ENCODE measurements at regions not wholly inside any gene's neighbourhood (a gene's known extent, or its start where the extent isn't known, plus 50 kb on each side); places are given as distances from the start of the nearest gene placed in this dataset.
A peak's percentile ranks its signal among the peaks of the same experiment; 100 is the strongest.

- H3K36me3 ChIP-seq (ENCODE audit: insufficient read depth, low read length), result no peaks in the 10 kb centered on the region
- no peak for ATAC-seq (ENCODE audit: poor library complexity)
- intact Hi-C loops (cut with DNase I, micrococcal nuclease), result no loop called here
- H3K27me3 Mint-ChIP-seq, result peaks cover 31% of the 10 kb centered on the region
- no peak overlapping the region for H3K27ac Mint-ChIP-seq
- no peak overlapping the region for H3K4me3 ChIP-seq (ENCODE audit: low read length)
- no peaks in the 10 kb centered on the region for H3K4me1 Mint-ChIP-seq (ENCODE audit: low read depth)
- no peak for TF ChIP-seq CTCF (IDR thresholded peaks at IDR 0.05)
- no peak overlapping the region for H3K27ac ChIP-seq (ENCODE audit: low read depth in 1 of 2, low read length in 2 of 2)
- peaks cover 0 to 2% of the 10 kb centered on the region in 2 experiments for H3K27me3 ChIP-seq (ENCODE audit: control insufficient read depth in 1 of 2, insufficient read depth in 2 of 2, low read length in 2 of 2)
- CTCF ChIA-PET, result no interaction called here
- no peaks in the 10 kb centered on the region for H3K36me3 Mint-ChIP-seq (ENCODE audit: low read depth)
- peak in 1 of 14 experiments; percentile 2 for DNase-seq
- H3K9me3 Mint-ChIP-seq, result no peaks in the 10 kb centered on the region
- H3K9me3 ChIP-seq (ENCODE audit: control insufficient read depth in 1 of 2, insufficient read depth in 1 of 2, low read length in 2 of 2), result peaks cover 0 to 7% of the 10 kb centered on the region in 2 experiments
- H3K4me1 ChIP-seq (ENCODE audit: insufficient read depth, low read length), result no peaks in the 10 kb centered on the region
- POLR2A ChIA-PET, result no interaction called here
- no peak overlapping the region for H3K4me3 Mint-ChIP-seq
Observed at GRCh38 chr13:111467111-111467890, 146.9 kb downstream of the TEX29 start.

GRCh38 chr13:111468037-111468959 lies 147.9 kb downstream of the TEX29 start:
- H3K27ac Mint-ChIP-seq, result no peak overlapping the region
- Histone ChIP-seq H3K27ac (ENCODE audit: low read depth in 1 of 2, low read length in 2 of 2) (no peak overlapping the region), H3K27me3 (ENCODE audit: control insufficient read depth in 1 of 2, insufficient read depth in 2 of 2, low read length in 2 of 2) (peaks cover 0 to 2% of the 10 kb centered on the region in 2 experiments), H3K4me1 (ENCODE audit: insufficient read depth, low read length) (no peaks in the 10 kb centered on the region), H3K36me3 (ENCODE audit: insufficient read depth, low read length) (no peaks in the 10 kb centered on the region), H3K9me3 (ENCODE audit: control insufficient read depth in 1 of 2, insufficient read depth in 1 of 2, low read length in 2 of 2) (peaks cover 0 to 7% of the 10 kb centered on the region in 2 experiments), H3K4me3 (ENCODE audit: low read length) (no peak overlapping the region)
- CTCF ChIA-PET, result no interaction called here
- DNase-seq, result no peak
- no peak overlapping the region for H3K4me3 Mint-ChIP-seq
- H3K4me1 Mint-ChIP-seq (ENCODE audit: low read depth), result no peaks in the 10 kb centered on the region
- H3K27me3 Mint-ChIP-seq, result peaks cover 31% of the 10 kb centered on the region
- POLR2A ChIA-PET, result no interaction called here
- intact Hi-C loops (cut with DNase I, micrococcal nuclease), result no loop called here
- TF ChIP-seq CTCF (IDR thresholded peaks at IDR 0.05), result no peak
- no peaks in the 10 kb centered on the region for H3K36me3 Mint-ChIP-seq (ENCODE audit: low read depth)
- no peaks in the 10 kb centered on the region for H3K9me3 Mint-ChIP-seq
- no peak for ATAC-seq (ENCODE audit: poor library complexity)

- ChIA-PET POLR2A (no interaction called here), CTCF (no interaction called here)
- DNase-seq (no peak), ATAC-seq (ENCODE audit: poor library complexity) (no peak)
- Histone ChIP-seq H3K27me3 (ENCODE audit: control insufficient read depth in 1 of 2, insufficient read depth in 2 of 2, low read length in 2 of 2) (peaks cover 0 to 2% of the 10 kb centered on the region in 2 experiments), H3K4me3 (ENCODE audit: low read length) (no peak overlapping the region), H3K4me1 (ENCODE audit: insufficient read depth, low read length) (no peaks in the 10 kb centered on the region), H3K36me3 (ENCODE audit: insufficient read depth, low read length) (no peaks in the 10 kb centered on the region), H3K9me3 (ENCODE audit: control insufficient read depth in 1 of 2, insufficient read depth in 1 of 2, low read length in 2 of 2) (peaks cover 0 to 7% of the 10 kb centered on the region in 2 experiments), H3K27ac (ENCODE audit: low read depth in 1 of 2, low read length in 2 of 2) (no peak overlapping the region)
- no peaks in the 10 kb centered on the region for H3K9me3 Mint-ChIP-seq
- H3K4me3 Mint-ChIP-seq, result no peak overlapping the region
- H3K27ac Mint-ChIP-seq, result no peak overlapping the region
- TF ChIP-seq CTCF (IDR thresholded peaks at IDR 0.05), result no peak
- H3K27me3 Mint-ChIP-seq, result peaks cover 29% of the 10 kb centered on the region
- no peaks in the 10 kb centered on the region for H3K36me3 Mint-ChIP-seq (ENCODE audit: low read depth)
- intact Hi-C loops (cut with DNase I, micrococcal nuclease), result no loop called here
- H3K4me1 Mint-ChIP-seq (ENCODE audit: low read depth), result no peaks in the 10 kb centered on the region
Observed at GRCh38 chr13:111469450-111469849, 149.0 kb downstream of the TEX29 start.

Measured in CD4-positive, alpha-beta T cell (primary cell).